ENCODE measurements at regions not wholly inside any gene's neighbourhood (a gene's known extent, or its start where the extent isn't known, plus 50 kb on each side); places are given as distances from the start of the nearest gene placed in this dataset.

- Mint-ChIP-seq H3K4me1 (ENCODE audit: insufficient read depth, unreplicated experiment) (no peaks in the 10 kb centered on the region), H3K27ac (ENCODE audit: low read depth, unreplicated experiment) (no peak overlapping the region), H3K27me3 (ENCODE audit: insufficient read depth, unreplicated experiment) (no peaks in the 10 kb centered on the region), H3K36me3 (ENCODE audit: insufficient read depth, unreplicated experiment) (no peaks in the 10 kb centered on the region), H3K9me3 (ENCODE audit: unreplicated experiment) (peaks cover 15% of the 10 kb centered on the region), H3K4me3 (ENCODE audit: unreplicated experiment) (no peak overlapping the region)
- ChIA-PET POLR2A (no interaction called here), CTCF (interaction anchor here (0.6 kb wide), 1 partner anchor 8 kb away, joined by 3 read pairs; no protein-coding TSS in a partner anchor)
- no TSS peak for BruUV-seq (replicated peaks)
- TF ChIP-seq, protein P1, sequence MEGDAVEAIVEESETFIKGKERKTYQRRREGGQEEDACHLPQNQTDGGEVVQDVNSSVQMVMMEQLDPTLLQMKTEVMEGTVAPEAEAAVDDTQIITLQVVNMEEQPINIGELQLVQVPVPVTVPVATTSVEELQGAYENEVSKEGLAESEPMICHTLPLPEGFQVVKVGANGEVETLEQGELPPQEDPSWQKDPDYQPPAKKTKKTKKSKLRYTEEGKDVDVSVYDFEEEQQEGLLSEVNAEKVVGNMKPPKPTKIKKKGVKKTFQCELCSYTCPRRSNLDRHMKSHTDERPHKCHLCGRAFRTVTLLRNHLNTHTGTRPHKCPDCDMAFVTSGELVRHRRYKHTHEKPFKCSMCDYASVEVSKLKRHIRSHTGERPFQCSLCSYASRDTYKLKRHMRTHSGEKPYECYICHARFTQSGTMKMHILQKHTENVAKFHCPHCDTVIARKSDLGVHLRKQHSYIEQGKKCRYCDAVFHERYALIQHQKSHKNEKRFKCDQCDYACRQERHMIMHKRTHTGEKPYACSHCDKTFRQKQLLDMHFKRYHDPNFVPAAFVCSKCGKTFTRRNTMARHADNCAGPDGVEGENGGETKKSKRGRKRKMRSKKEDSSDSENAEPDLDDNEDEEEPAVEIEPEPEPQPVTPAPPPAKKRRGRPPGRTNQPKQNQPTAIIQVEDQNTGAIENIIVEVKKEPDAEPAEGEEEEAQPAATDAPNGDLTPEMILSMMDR (IDR thresholded peaks at IDR 0.05; ENCODE audit: unreplicated experiment), result no peak
- intact Hi-C loops (cut with micrococcal nuclease), result no loop called here
- no peak for DNase-seq (ENCODE audit: unreplicated experiment)
Observed at GRCh38 chr12:115847398-115847797, 430.1 kb downstream of the MED13L start.

DNA sequence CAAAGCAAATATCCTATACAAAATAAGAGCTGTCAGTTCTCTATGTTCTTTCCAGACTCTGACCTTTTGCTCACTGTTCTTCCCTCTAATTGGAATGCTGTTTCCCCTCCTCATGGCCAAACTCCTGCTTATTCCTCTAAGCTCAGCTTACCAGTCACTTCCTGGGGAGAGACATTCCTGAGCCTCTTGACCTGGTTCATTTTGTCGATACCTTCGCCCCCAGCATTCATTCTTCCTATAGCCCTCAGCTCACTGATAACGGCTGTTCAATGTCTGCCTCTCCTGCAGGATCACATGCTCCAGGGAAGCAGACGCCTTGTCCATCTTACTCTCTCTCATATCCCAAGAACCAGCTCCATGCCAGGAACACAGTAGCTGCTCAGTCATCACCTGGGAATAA lies 431.0 kb downstream of the MED13L start:
- BruUV-seq (replicated peaks), result no TSS peak

GRCh38 chr12:115840159-115840558 lies 437.3 kb downstream of the MED13L start:
- no peak overlapping the region for H3K4me3 Mint-ChIP-seq (ENCODE audit: unreplicated experiment)
- POLR2A ChIA-PET, result interaction anchor here (0.6 kb wide), 2 partner anchors 13 to 817 kb away, joined by 3 read pairs; no protein-coding TSS in a partner anchor
- H3K27ac Mint-ChIP-seq (ENCODE audit: low read depth, unreplicated experiment), result no peak overlapping the region
- peaks cover 2% of the 10 kb centered on the region for H3K9me3 Mint-ChIP-seq (ENCODE audit: unreplicated experiment)
- intact Hi-C loops (cut with micrococcal nuclease), result no loop called here
- peaks cover 16% of the 10 kb centered on the region for H3K27me3 Mint-ChIP-seq (ENCODE audit: insufficient read depth, unreplicated experiment)
- TF ChIP-seq, protein P1 (IDR thresholded peaks at IDR 0.05; ENCODE audit: unreplicated experiment), result no peak
- peak; percentile 8 for DNase-seq (ENCODE audit: unreplicated experiment)
- H3K36me3 Mint-ChIP-seq (ENCODE audit: insufficient read depth, unreplicated experiment), result no peaks in the 10 kb centered on the region
- BruUV-seq (replicated peaks), result no TSS peak
- H3K4me1 Mint-ChIP-seq (ENCODE audit: insufficient read depth, unreplicated experiment), result no peaks in the 10 kb centered on the region
- CTCF ChIA-PET, result interaction anchor here (0.7 to 1.2 kb wide), 2 partner anchors 27 to 32 kb away, joined by 3 read pairs; no protein-coding TSS in a partner anchor

More for the DNA sequence above, 431.0 kb downstream of the MED13L start:
- no peak for DNase-seq (ENCODE audit: unreplicated experiment)
- H3K9me3 Mint-ChIP-seq (ENCODE audit: unreplicated experiment), result peaks cover 15% of the 10 kb centered on the region
- POLR2A ChIA-PET, result no interaction called here
- CTCF ChIA-PET, result interaction anchor here (0.6 to 0.8 kb wide), 2 partner anchors 72 to 73 kb away, joined by 3 read pairs; no protein-coding TSS in a partner anchor
- no peaks in the 10 kb centered on the region for H3K36me3 Mint-ChIP-seq (ENCODE audit: insufficient read depth, unreplicated experiment)
- intact Hi-C loops (cut with micrococcal nuclease), result no loop called here
- H3K27me3 Mint-ChIP-seq (ENCODE audit: insufficient read depth, unreplicated experiment), result no peaks in the 10 kb centered on the region
- H3K4me1 Mint-ChIP-seq (ENCODE audit: insufficient read depth, unreplicated experiment), result no peaks in the 10 kb centered on the region
- no peak overlapping the region for H3K27ac Mint-ChIP-seq (ENCODE audit: low read depth, unreplicated experiment)
- TF ChIP-seq, protein P1 (IDR thresholded peaks at IDR 0.05; ENCODE audit: unreplicated experiment), result no peak
- H3K4me3 Mint-ChIP-seq (ENCODE audit: unreplicated experiment), result no peak overlapping the region

GRCh38 chr12:115838952-115839351 lies 438.5 kb downstream of the MED13L start:
- BruUV-seq (replicated peaks), result no TSS peak
- Mint-ChIP-seq H3K27me3 (ENCODE audit: insufficient read depth, unreplicated experiment) (peaks cover 16% of the 10 kb centered on the region), H3K27ac (ENCODE audit: low read depth, unreplicated experiment) (no peak overlapping the region), H3K36me3 (ENCODE audit: insufficient read depth, unreplicated experiment) (no peaks in the 10 kb centered on the region), H3K4me1 (ENCODE audit: insufficient read depth, unreplicated experiment) (no peaks in the 10 kb centered on the region), H3K4me3 (ENCODE audit: unreplicated experiment) (no peak overlapping the region), H3K9me3 (ENCODE audit: unreplicated experiment) (no peaks in the 10 kb centered on the region)
- POLR2A ChIA-PET, result no interaction called here
- TF ChIP-seq, protein P1 (IDR thresholded peaks at IDR 0.05; ENCODE audit: unreplicated experiment), result no peak
- CTCF ChIA-PET, result interaction anchor here (0.6 to 1.2 kb wide), 2 partner anchors 9 to 33 kb away, joined by 3 read pairs; no protein-coding TSS in a partner anchor
- no peak for DNase-seq (ENCODE audit: unreplicated experiment)
- intact Hi-C loops (cut with micrococcal nuclease), result no loop called here
